PFSK-1 (cell line): ENCODE measurements at regions not wholly inside any gene's neighbourhood (a gene's known extent, or its start where the extent isn't known, plus 50 kb on each side); places are given as distances from the start of the nearest gene placed in this dataset.

Source experiments
- SIN3A ChIP-seq: IDR thresholded peaks from 2 replicates; pipeline ENCODE4 v1.6.1; 2012; ENCODE audit warnings: mild to moderate bottlenecking, low read length, moderate library complexity, borderline replicate concordance; ENCODE audit not compliant: insufficient read depth
- TF ChIP-seq, protein P1 (sequence below), 2 experiments: IDR thresholded peaks; 2 replicates each; pipeline versions ENCODE4 v1.6.1 to v1.8.0; 2011 to 2012; ENCODE audit warnings: low read depth in 2 of 2, low read length in 2 of 2, control low read depth in 1 of 2, inconsistent platforms in 1 of 2, mild to moderate bottlenecking in 1 of 2, moderate library complexity in 1 of 2; ENCODE audit not compliant: insufficient read depth in 1 of 2

DNA sequence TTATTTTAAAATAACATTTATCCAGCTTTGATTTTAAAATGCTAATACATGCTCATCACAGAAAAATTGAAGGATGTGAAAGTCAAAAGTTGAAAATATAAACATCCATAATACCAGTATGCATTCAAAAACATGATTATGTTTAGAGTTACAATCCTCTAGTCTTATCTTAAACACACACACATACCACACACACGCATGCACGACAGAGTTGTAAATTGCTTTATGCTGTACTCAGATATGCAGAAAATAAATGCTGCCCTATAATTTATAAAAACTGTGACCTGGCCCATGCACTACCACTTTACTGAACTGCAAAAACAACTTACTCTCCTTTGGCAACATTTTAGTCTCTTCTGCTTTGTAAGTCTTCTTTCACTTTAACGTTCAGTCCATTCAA is 793.0 kb upstream of the FANCL start:
- TF ChIP-seq, protein P1, sequence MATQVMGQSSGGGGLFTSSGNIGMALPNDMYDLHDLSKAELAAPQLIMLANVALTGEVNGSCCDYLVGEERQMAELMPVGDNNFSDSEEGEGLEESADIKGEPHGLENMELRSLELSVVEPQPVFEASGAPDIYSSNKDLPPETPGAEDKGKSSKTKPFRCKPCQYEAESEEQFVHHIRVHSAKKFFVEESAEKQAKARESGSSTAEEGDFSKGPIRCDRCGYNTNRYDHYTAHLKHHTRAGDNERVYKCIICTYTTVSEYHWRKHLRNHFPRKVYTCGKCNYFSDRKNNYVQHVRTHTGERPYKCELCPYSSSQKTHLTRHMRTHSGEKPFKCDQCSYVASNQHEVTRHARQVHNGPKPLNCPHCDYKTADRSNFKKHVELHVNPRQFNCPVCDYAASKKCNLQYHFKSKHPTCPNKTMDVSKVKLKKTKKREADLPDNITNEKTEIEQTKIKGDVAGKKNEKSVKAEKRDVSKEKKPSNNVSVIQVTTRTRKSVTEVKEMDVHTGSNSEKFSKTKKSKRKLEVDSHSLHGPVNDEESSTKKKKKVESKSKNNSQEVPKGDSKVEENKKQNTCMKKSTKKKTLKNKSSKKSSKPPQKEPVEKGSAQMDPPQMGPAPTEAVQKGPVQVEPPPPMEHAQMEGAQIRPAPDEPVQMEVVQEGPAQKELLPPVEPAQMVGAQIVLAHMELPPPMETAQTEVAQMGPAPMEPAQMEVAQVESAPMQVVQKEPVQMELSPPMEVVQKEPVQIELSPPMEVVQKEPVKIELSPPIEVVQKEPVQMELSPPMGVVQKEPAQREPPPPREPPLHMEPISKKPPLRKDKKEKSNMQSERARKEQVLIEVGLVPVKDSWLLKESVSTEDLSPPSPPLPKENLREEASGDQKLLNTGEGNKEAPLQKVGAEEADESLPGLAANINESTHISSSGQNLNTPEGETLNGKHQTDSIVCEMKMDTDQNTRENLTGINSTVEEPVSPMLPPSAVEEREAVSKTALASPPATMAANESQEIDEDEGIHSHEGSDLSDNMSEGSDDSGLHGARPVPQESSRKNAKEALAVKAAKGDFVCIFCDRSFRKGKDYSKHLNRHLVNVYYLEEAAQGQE (IDR thresholded peaks at IDR 0.05; ENCODE audit: insufficient read depth in 1 of 2, low read depth in 2 of 2, low read length in 2 of 2), result no peak
- TF ChIP-seq SIN3A, result no peak
